SK-N-SH (cell line): ENCODE measurements at regions not wholly inside any gene's neighbourhood (a gene's known extent, or its start where the extent isn't known, plus 50 kb on each side); places are given as distances from the start of the nearest gene placed in this dataset.

ENCODE experiments used
- CTCF ChIA-PET: fragments of 300-600, 350-600 bp; formaldehyde crosslinking; extraction: SDS; loops from one replicate; lab custom pipeline; 2021; lab: Yijun Ruan, JAX
- POLR2A ChIA-PET: fragments of 350-600 bp; sonication (Branson Sonifier 250); formaldehyde crosslinking; extraction: SDS; loops from one replicate; lab custom pipeline; 2020; ENCODE audit warnings: antibody characterized with exemption, inconsistent platforms; lab: Yijun Ruan, JAX
- DNase-seq: peaks from one replicate; pipeline ENCODE4 v3.0.0; 2012
- H2AFZ ChIP-seq: fragments of 200-600 bp; sonication (generic); 2 replicates; pipeline ENCODE4 v1.8.1; 2016; ENCODE audit warnings: antibody characterized with exemption, mild to moderate bottlenecking, low read depth
- H3F3A ChIP-seq: fragments of 200-600 bp; sonication (generic); replicated peaks from 2 replicates; pipeline ENCODE3; 2016; ENCODE audit warnings: antibody characterized with exemption, mild to moderate bottlenecking; ENCODE audit not compliant: insufficient read depth
- H3K27ac ChIP-seq, 2 experiments: fragments of 200-500 bp in 1 of 2; fragments of 200-600 bp in 1 of 2; sonication (Bioruptor generic) in 1 of 2; sonication (generic), shearing (Covaris generic) in 1 of 2; 2 replicates each; pipeline versions ENCODE4 v1.5.1 to v1.6.1; 2014 to 2016; ENCODE audit warnings: low read depth in 2 of 2, inconsistent platforms in 1 of 2, low read length in 1 of 2, mild to moderate bottlenecking in 1 of 2, mixed read lengths in 1 of 2
- H3K27me3 ChIP-seq: fragments of 200-600 bp; sonication (generic), shearing (Covaris generic); 2 replicates; pipeline ENCODE4 v1.6.1; 2016; ENCODE audit warnings: mixed run types; ENCODE audit not compliant: insufficient read depth
- H3K36me3 ChIP-seq, 2 experiments: fragments of 200-500 bp in 1 of 2; fragments of 200-600 bp in 1 of 2; sonication (Bioruptor generic) in 1 of 2; sonication (generic) in 1 of 2; replicated peaks in 1 of 2; 2 replicates each; pipeline versions ENCODE3 to v1.5.1; 2014 to 2016; ENCODE audit warnings: low read length in 1 of 2, mild to moderate bottlenecking in 1 of 2; ENCODE audit not compliant: insufficient read depth in 2 of 2, control insufficient read depth in 1 of 2
- H3K4me1 ChIP-seq, 2 experiments: fragments of 200-500 bp in 1 of 2; fragments of 200-600 bp in 1 of 2; sonication (Bioruptor generic) in 1 of 2; sonication (generic), shearing (Covaris generic) in 1 of 2; 2 replicates each; pipeline versions ENCODE4 v1.5.1 to v1.6.1; 2014 to 2016; ENCODE audit warnings: low read depth in 1 of 2, low read length in 1 of 2, mixed run types in 1 of 2; ENCODE audit not compliant: insufficient read depth in 2 of 2, control insufficient read depth in 1 of 2
- H3K4me2 ChIP-seq: fragments of 200-600 bp; sonication (generic), shearing (Covaris generic); 2 replicates; pipeline ENCODE4 v1.6.1; 2017; ENCODE audit warnings: mixed run types
- H3K4me3 ChIP-seq, 2 experiments: fragments of 200-500 bp in 1 of 2; fragments of 200-600 bp in 1 of 2; sonication (Bioruptor generic) in 1 of 2; sonication (generic), shearing (Covaris generic) in 1 of 2; 2 replicates each; pipeline versions ENCODE4 v1.5.1 to v1.8.1; 2014 to 2016; ENCODE audit warnings: low read depth in 2 of 2, inconsistent platforms in 1 of 2, low read length in 1 of 2, mild to moderate bottlenecking in 1 of 2, mixed read lengths in 1 of 2, moderate library complexity in 1 of 2
- H3K79me2 ChIP-seq: fragments of 200-600 bp; sonication (generic); 2 replicates; pipeline ENCODE4 v1.8.1; 2017; ENCODE audit warnings: mild to moderate bottlenecking; ENCODE audit not compliant: insufficient read depth
- H3K9ac ChIP-seq: fragments of 200-600 bp; sonication (generic); 2 replicates; pipeline ENCODE4 v1.6.1; 2017; ENCODE audit warnings: mixed run types
- H3K9me2 ChIP-seq: fragments of 200-600 bp; sonication (generic); 2 replicates; pipeline ENCODE4 v1.6.1; 2017; ENCODE audit warnings: mixed run types
- H3K9me3 ChIP-seq: fragments of 200-600 bp; sonication (generic); 2 replicates; pipeline ENCODE4 v1.6.1; 2017; ENCODE audit warnings: mixed run types, mild to moderate bottlenecking, moderate library complexity
- H4K20me1 ChIP-seq: fragments of 200-600 bp; sonication (generic); 2 replicates; pipeline ENCODE4 v1.6.1; 2017; ENCODE audit warnings: mild to moderate bottlenecking, mixed run types; ENCODE audit not compliant: insufficient read depth
- CHD2 ChIP-seq: fragments of 150-350 bp; IDR thresholded peaks from 2 replicates; pipeline ENCODE4 v1.6.1; 2018; ENCODE audit warnings: low read length; ENCODE audit not compliant: partially characterized antibody
- FOSL2 ChIP-seq: IDR thresholded peaks from 2 replicates; pipeline ENCODE4 v1.4.0; 2012; ENCODE audit warnings: low read depth, mild to moderate bottlenecking, moderate library complexity, borderline replicate concordance
- FOXJ3 ChIP-seq: sonication (generic); formaldehyde crosslinking; IDR thresholded peaks from 2 replicates; pipeline ENCODE4 v1.5.1; 2020; ENCODE audit warnings: mild to moderate bottlenecking, missing genetic modification reagents
- GATA2 ChIP-seq: sonication (generic); formaldehyde crosslinking; IDR thresholded peaks from 2 replicates; pipeline ENCODE4 v1.5.0; 2020; ENCODE audit warnings: mild to moderate bottlenecking, missing genetic modification reagents
- IRF3 ChIP-seq: fragments of 150-350 bp; IDR thresholded peaks from 2 replicates; pipeline ENCODE4 v1.6.1; 2016; ENCODE audit warnings: mild to moderate bottlenecking, low read depth, low read length
- JUND ChIP-seq: IDR thresholded peaks from 2 replicates; pipeline ENCODE4 v1.4.0; 2012
- MXI1 ChIP-seq: IDR thresholded peaks from 2 replicates; pipeline ENCODE4 v1.6.1; 2012; ENCODE audit warnings: mild to moderate bottlenecking, low read depth, low read length, improper control_type of control experiment
- NRF1 ChIP-seq: IDR thresholded peaks from 2 replicates; pipeline ENCODE4 v1.6.1; 2012; ENCODE audit warnings: low read depth, mild to moderate bottlenecking, low read length
- PBX3 ChIP-seq: IDR thresholded peaks from 2 replicates; pipeline ENCODE4; 2012
- RAD21 ChIP-seq: IDR thresholded peaks from 2 replicates; pipeline ENCODE4 v1.6.1; 2012; ENCODE audit warnings: mild to moderate bottlenecking, low read length
- RFX5 ChIP-seq: IDR thresholded peaks from 2 replicates; pipeline ENCODE4 v1.6.1; 2012; ENCODE audit warnings: mild to moderate bottlenecking, improper control_type of control experiment, low read length
- SIN3A ChIP-seq: IDR thresholded peaks from 2 replicates; pipeline ENCODE4 v1.6.1; 2012; ENCODE audit warnings: low read depth, mild to moderate bottlenecking, low read length, moderate library complexity, borderline replicate concordance
- TEAD4 ChIP-seq: IDR thresholded peaks from 2 replicates; pipeline ENCODE4 v1.4.0; 2012; ENCODE audit warnings: mild to moderate bottlenecking, borderline replicate concordance; ENCODE audit not compliant: insufficient read depth
- USF2 ChIP-seq: fragments of 150-350 bp; IDR thresholded peaks from 2 replicates; pipeline ENCODE4 v1.6.1; 2017; ENCODE audit warnings: antibody characterized with exemption, low read length, low read depth, borderline replicate concordance
- YY1 ChIP-seq: IDR thresholded peaks from 2 replicates; pipeline ENCODE4 v1.4.0; 2012; ENCODE audit warnings: low read depth, mild to moderate bottlenecking
- ZBTB33 ChIP-seq: IDR thresholded peaks from 2 replicates; pipeline ENCODE4 v1.4.0; 2012; ENCODE audit warnings: low read depth, borderline replicate concordance
- WGBS: methylation state at CpG from one replicate; pipeline ENCODE4 v1.1.6; 2017; ENCODE audit warnings: low lambda C conversion rate; 5-methylcytosine and 5-hydroxymethylcytosine counted together
- TF ChIP-seq, protein P1 (sequence below): IDR thresholded peaks from 2 replicates; pipeline ENCODE4 v1.4.0; 2012; ENCODE audit warnings: low read depth

- TF ChIP-seq TEAD4 (no peak), CHD2 (no peak), ZBTB33 (no peak), IRF3 (no peak), SIN3A (no peak), RFX5 (no peak), RAD21 (no peak), JUND (no peak), NRF1 (no peak), FOSL2 (no peak), YY1 (no peak), PBX3 (peak; percentile 40; the same call in 1 of the 2 replicates)
- TF ChIP-seq, protein P1, sequence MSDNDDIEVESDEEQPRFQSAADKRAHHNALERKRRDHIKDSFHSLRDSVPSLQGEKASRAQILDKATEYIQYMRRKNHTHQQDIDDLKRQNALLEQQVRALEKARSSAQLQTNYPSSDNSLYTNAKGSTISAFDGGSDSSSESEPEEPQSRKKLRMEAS, result no peak
Measured at GRCh38 chr5:16391858-16392649, 73.5 kb downstream of the ZNF622 start (continued).

GRCh38 chr5:16390825-16391224 lies 74.8 kb downstream of the ZNF622 start:
- Histone ChIP-seq H3K27ac (peak overlapping the region in 1 of 2 experiments; percentile 99; a peak in 1 of 4 replicates), H3K4me2 (no peak overlapping the region), H3K9me3 (no peaks in the 10 kb centered on the region), H2AFZ (no peak overlapping the region; the same call in 1 of the 2 replicates), H3K4me3 (no peak overlapping the region), H3K27me3 (no peaks in the 10 kb centered on the region), H4K20me1 (no peaks in the 10 kb centered on the region), H3F3A (no peaks in the 10 kb centered on the region), H3K79me2 (no peaks in the 10 kb centered on the region), H3K36me3 (no peaks in the 10 kb centered on the region), H3K9ac (no peak overlapping the region), H3K9me2 (no peaks in the 10 kb centered on the region), H3K4me1 (peaks cover 8 to 12% of the 10 kb centered on the region in 2 experiments; a peak in 3 of 4 replicates)
- CTCF ChIA-PET, result interaction anchor here (0.9 kb wide), 2 partner anchors 23 to 230 kb away, joined by 3 read pairs; no protein-coding TSS in a partner anchor
- 71% methylated on average over 1 of the region's 1 CpG for WGBS
- no peak for DNase-seq
- POLR2A ChIA-PET, result interaction anchor here (0.6 kb wide), 1 partner anchor 158 kb away, joined by 4 read pairs; no protein-coding TSS in a partner anchor
- TF ChIP-seq GATA2 (CRISPR knock-in tag) (no peak), IRF3 (no peak), FOXJ3 (CRISPR knock-in tag) (no peak), FOSL2 (no peak), CHD2 (no peak), USF2 (no peak), MXI1 (no peak), NRF1 (no peak), RAD21 (no peak), JUND (no peak)
- TF ChIP-seq, protein P1, result no peak
